Inferior parietal cortex (tissue), 1 donor: ENCODE measurements at regions not wholly inside any gene's neighbourhood (a gene's known extent, or its start where the extent isn't known, plus 50 kb on each side); places are given as distances from the start of the nearest gene placed in this dataset.
"Not testable (repeated sequence)": the region's sequence is repeated elsewhere in the genome, so short reads cannot be mapped to it uniquely, and the experiment has no call there.

Source experiments
- DNase-seq: peaks from one replicate; pipeline ENCODE4 v3.0.0-alpha.2; 2016; ENCODE audit errors: extremely low spot score

- DNase-seq = no peak
These were observed 125.7 kb upstream of the MYO3A start for GRCh38 chr10:25808372-25808771.

GRCh38 chr10:25811052-25811685 is 122.9 kb upstream of the MYO3A start:
- DNase-seq = no peak

DNA sequence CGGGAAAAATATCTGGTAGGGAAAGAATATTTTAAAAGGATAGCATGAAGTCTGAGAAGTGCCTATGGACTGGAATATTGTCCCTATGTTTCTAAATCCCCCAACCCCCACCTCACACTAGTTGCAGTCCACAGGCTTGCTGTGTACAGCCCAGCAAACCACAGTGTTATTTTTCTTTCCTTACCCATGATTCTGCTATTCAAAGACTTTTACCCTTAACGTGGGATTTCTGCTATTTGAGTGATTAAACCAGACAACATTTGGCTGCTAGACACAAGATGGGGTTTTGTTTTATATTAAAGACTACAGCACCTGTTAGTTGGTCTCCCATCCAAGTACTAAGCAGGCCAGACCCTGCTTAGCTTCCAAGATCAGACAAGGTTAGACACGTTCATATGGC is 120.5 kb upstream of the MYO3A start:
- no peak for DNase-seq

GRCh38 chr10:25815236-25815635 is 118.8 kb upstream of the MYO3A start:
- no peak for DNase-seq

DNA sequence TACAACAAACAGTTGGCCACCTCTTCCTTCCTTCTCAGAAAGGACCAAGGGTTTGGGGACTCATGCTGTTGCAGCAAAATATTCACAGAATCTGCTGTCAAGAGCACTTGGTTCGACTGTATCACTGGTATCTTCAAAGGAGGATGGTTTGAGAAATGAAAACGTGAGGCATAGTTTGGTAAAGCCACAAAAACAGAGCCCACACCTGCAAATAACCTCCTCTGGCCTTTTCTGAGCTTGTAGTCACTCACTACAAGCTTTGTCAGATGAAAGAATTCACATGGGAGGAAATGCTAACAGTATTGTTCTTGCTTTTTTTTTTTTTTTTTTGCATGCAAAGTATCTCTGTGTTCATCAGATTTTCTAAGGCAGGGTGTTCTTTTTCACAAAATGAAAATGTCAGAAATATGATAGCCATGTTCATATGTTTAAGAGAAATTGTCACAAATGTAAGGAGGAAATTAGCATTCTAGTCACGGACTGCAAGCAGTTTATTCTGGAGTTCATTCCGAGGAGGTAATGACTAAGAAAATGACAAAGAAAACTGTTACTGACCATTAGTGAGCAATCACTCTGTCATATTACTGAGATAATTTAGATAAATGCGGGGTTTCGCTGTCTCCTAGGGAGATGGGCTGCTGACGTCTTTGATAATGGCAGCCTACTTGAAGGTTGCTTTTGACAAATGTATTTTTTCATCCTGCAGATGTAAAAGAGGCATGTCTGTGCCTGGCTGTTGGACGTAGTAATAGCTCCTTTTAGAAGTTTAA is 117.8 kb upstream of the MYO3A start:
- DNase-seq = no peak

GRCh38 chr10:25817200-25817599 is 116.8 kb upstream of the MYO3A start:
- no peak for DNase-seq

GRCh38 chr10:25818751-25819150 is 115.3 kb upstream of the MYO3A start:
- no peak for DNase-seq

DNA sequence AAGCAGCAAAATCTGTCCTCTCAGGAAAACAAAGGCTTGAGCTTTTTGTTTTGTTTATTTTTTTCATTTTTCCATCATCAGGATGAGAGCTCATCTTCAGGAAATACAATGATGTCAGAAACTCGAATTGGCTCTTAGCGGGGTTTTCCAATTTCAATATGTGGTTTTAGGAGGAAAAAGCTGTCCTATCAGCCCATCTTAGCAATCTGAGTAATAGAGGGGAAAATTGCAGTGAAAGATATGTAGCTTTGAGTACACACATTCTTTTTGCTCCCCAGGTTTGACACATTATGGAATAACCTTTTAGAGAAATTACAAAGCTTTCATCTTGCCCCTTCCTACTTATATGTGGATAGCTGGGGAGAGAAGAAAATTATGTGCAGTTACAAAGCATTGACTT is 113.6 kb upstream of the MYO3A start:
- no peak for DNase-seq

DNA sequence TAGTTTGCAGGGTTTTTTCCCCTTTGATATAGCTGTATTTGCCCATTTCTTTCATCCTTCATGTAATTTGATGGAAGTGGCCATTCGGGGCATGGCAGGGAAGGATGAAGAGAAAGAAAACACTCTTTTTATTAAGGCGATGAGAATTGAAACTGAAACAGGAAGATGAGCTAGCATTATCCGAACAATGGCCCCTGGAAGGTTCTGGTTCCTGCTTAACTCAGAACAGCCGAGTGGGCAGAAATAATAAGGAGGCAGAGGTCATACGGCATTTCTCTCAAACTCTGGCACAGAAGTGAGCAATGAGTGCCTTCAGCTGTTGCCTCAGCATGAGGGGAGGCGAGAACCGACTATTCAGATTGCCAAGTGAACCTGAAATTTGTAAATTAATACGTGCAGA is 113.2 kb upstream of the MYO3A start:
- DNase-seq = no peak

GRCh38 chr10:25824050-25824449 is 110.0 kb upstream of the MYO3A start:
- no peak for DNase-seq

DNA sequence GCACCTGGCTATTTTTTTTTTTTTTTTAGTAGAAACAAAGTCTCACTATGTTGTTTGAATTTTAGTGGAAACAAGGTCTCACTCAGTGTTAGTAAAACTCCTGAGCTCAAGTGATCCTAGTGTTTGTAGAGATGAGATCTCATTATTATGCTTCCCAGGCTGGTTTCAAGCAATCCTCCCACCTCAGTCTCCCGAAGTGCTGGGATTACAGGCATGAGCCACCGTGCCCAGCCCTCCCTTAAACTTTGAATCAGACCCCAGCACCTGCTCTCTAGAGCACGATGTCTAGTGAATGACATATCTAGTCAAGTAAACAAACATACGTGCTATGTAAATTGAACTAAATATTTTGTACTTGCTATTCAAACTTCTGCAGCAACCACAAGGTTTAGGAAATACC is 105.6 kb upstream of the MYO3A start:
- no peak for DNase-seq

GRCh38 chr10:25831080-25831479 is 102.9 kb upstream of the MYO3A start:
- no peak for DNase-seq

GRCh38 chr10:25839683-25840082 is 94.3 kb upstream of the MYO3A start:
- DNase-seq = no peak

DNA sequence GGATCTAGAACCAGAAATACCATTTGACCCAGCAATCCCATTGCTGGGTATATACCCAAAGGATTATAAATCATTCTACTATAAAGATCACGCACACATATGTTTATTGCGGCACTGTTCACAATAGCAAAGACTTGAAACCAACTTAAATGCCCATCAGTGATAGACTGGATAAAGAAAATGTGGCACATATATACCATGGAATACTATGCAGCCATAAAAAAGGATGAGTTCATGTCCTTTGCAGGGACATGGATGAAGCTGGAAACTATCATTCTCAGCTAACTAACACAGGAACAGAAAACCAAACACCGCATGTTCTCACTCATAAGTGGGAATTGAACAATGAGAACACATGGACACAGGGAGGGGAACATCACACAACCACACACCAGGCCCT is 93.2 kb upstream of the MYO3A start:
- not testable (repeated sequence) for DNase-seq

- no peak for DNase-seq
These were observed 91.9 kb upstream of the MYO3A start for GRCh38 chr10:25842146-25842545.

- DNase-seq = no peak
These were observed 90.4 kb upstream of the MYO3A start for GRCh38 chr10:25843551-25844170.

- not testable (repeated sequence) for DNase-seq
These were observed 89.3 kb upstream of the MYO3A start for GRCh38 chr10:25844716-25845115.

DNA sequence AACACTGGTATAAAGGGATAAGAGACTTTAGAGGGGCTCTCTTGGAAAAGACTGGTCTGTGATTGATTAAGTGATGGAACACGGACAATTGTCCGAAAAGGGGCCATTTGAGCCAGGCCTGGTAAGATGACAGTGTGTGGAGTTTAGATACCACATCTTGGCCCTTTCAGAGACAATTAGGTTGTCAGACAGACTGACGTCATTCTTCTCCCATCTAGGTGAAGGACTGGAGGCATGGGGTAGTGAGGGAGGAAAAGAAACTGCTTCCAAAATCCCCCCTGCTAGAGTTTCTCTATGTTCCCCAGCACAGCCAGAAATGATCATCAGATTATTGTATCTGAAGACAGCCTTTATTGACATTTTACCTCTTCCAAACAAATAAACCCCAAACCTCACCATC is 84.8 kb upstream of the MYO3A start:
- no peak for DNase-seq

DNA sequence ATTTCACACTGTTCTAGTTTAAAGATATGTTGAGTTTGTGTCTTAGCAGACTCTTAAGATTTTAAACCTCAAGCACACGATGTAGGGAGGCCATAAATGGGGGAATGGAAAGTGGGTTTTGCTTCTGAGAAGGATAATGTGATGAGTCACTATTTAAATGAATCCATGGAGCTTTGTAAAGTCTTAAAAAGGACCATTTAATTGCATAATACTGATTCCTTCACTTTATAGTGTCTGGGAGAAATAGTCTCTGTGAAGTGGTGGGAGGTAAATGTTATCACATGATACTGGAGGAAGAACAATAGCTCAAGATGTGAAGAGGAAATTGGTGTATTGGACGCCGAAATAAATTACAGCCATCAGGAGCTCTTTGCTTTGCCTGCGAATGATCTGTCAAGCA is 84.0 kb upstream of the MYO3A start:
- no peak for DNase-seq

DNA sequence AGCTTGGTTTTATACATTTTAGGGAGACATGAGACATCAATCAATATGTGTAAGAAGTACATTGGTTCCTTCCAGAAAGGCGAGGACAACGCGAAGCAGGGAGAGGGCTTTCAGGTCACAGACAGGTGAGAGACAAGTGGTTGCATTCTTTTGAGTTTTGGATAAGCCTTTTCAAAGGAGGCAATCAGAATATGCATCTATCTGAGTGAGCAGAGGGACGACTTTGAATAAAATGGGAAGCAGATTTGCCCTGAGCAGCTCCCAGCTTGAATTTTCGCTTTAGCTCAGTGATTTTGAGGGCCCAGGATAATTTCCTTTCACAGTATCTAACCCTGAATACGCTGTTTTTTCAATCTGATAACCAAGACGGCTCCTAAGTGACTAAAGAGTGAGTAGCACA is 82.5 kb upstream of the MYO3A start:
- DNase-seq = no peak

- no peak for DNase-seq
These were observed 81.6 kb upstream of the MYO3A start for GRCh38 chr10:25852364-25852941.

GRCh38 chr10:25858076-25858475 is 76.0 kb upstream of the MYO3A start:
- no peak for DNase-seq

DNA sequence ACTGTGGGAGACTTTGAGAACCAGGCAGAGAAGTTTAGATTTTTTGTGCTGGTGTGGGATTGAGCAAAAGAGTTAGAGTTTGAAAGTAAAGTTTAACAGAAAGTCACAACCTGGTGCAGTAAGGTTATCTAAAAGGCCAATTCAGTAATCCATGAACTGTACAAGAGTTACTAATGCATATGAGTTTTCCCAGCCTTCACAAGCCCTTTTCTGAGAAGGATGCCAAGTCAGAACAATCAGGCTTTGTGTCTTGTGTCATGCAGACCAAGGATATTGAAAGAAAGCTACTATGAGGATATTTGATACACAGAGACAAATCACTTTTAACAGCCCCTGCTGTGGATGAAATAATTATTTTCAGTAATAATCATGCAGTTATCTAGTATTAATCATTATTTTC is 68.8 kb upstream of the MYO3A start:
- DNase-seq = no peak
